ENCODE measurements at regions not wholly inside any gene's neighbourhood (a gene's known extent, or its start where the extent isn't known, plus 50 kb on each side); places are given as distances from the start of the nearest gene placed in this dataset.
A peak's percentile ranks its signal among the peaks of the same experiment; 100 is the strongest.
"Not testable (repeated sequence)": the region's sequence is repeated elsewhere in the genome, so short reads cannot be mapped to it uniquely, and the experiment has no call there.

DNA sequence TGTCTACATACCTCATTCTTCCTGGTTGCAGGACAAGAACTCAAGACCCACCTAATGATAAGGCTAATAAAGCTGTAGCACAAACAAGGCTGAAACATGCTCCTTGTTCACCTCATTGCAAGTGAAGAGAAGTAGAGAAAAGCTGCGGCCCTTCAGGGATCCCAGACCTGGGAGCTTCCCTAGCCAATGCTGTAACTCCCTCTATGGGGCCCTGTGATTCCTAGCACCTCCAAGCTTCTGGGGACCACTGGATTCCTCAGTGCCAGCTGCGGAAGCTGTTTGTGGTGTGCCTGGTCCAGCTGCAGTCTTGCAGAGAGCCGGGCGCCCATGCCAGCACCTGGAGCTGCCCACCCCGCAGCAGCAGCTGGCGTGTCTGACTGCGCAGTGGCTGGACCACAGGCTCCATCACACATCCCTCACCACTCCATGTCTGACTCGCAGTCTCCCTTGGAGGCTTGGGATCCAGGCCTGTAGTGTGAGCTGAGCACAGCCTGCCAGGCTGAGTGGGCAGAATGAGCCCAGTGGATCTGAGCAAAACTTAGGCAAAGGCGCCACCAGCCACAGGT is 737.2 kb upstream of the GJE1 start:
- no peak for DNase-seq (ENCODE audit: low read depth, low spot score)

DNA sequence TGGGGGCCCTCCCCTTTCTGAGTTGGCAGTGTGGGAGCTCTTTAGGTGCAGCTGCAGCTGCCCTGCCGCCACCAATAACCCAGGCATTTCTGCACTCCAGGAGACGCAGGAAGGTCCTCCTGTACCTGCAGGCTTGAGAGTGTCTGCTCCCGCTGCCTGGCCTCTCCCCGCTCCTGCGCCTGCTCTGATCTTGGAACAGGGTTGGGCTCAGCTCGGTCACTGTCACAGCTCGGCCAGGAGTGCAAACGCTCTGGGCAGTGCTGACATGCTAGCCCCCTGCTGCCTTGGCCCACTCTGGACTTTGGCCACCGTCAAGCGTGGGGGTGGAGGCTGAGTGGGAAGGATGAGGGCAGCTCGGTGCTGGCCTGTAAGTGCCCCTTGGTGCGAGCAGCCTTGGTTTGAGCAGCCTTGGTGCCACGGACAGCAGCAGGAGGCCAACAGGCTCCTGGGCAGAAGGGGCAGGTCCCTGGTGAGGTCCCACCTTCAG is 738.1 kb upstream of the GJE1 start:
- no peak for DNase-seq (ENCODE audit: low read depth, low spot score)

DNA sequence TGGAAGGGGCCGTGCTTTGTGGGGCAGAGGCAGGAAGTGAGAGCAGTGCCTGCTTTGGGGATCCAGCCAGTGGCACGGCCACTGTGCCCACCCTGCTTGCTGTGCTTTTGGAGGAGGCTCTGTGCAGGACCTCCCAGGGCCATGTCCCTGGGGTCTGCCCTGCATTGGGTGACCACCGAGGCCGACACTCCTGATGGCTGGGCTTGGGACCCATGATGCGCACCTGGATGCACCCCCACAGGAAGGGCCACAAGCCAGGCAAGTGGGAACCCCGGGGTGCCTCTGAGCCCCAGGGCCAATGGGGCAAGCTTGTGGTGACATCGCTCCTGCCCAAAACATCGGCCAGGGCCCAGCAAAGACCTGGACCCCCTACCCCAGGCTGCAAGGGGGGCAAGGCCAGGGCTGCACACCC is 738.6 kb upstream of the GJE1 start:
- no peak for DNase-seq (ENCODE audit: low read depth, low spot score)

DNA sequence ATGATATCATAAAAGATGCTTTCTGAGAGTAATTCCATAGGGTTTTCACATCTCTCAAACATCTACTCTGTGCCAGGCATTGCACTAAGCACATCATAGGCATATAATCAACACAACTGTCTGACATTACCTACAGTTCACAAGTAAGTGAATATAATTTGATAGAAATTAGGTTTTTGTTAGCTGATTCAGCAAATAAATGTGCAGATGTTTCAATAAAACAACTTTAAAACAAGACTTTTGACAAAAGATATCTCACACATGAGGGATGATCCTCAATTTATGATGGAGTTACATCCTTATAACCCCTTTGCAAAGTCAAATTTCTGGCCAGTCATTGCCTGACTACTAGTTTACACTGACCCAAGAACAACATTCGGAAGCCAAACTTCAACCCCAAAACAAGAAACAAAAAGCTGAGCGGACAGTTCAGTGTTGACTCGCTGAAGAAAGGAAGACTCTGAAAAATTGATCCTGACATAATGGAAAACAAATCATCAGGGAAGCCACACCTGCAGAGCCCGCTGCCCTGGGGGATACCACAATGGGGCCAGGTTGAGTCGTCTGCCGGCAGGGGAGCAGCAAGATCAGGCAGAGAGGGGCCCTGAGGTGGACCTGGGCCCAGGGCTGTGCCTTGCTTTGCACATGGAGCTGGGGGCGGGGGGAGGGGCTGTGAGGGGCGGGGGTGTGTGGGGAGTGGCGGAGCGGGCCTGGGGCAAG is 739.2 kb upstream of the GJE1 start:
- DNase-seq (ENCODE audit: low read depth, low spot score): no peak

DNA sequence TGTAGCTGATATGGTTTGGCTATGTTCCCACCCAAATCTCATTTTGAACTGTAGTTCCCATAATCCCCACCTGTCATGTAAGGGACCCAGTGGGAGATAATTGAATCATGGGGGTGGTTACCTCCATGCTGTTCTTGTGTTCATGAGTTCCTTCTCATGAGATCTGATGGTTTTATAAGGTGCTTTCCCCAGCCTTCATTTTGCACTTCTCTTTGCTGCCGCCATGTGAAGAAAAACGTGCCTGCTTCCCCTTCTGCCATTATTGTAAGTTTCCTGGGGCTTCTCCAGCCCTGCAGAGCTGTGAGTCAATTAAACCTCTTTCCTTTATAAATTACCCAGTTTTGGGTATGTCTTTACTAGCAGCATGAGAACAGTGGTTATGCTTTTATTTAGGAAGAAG is 741.6 kb upstream of the GJE1 start:
- DNase-seq (ENCODE audit: low read depth, low spot score): not testable (repeated sequence)

DNA sequence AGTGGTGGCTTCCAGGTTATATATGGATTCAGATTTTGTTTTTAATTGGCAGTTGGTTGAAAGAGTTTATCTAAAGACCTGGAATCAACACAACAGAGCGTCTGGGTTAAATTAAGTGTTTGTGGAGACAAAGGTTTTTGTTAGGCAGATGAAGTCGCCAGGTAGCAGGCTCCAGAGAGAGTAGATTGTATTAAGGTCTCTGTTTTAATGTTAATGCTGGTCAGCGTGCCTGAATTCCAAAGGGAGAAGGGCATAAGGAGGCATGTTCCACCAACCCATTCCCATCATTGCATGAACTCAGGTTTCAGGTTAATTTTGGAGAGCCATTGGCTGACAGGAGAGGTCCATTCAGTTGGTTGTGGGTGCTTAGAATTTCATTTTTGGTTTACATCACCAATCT is 744.1 kb upstream of the GJE1 start:
- peak; percentile 52 for DNase-seq (ENCODE audit: low read depth, low spot score)

DNA sequence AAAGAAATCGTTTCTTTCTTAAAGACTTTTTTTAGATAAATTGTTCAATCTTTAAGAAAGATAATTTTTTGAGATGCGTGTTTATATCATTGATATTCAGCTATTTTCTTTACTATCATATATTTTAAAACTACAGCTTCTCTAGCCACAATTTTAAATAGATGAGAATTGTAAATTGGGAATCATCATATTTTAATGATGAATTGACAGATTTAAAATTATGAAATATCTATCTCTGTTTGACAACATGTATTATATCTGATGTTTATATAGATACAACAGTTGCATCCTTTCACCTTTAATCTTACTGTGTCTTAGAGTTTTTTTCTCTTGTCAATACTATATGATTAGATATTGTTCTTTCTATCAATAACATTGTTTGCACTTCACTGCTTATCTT is 762.3 kb upstream of the GJE1 start:
- no peak for DNase-seq (ENCODE audit: low read depth, low spot score)

DNA sequence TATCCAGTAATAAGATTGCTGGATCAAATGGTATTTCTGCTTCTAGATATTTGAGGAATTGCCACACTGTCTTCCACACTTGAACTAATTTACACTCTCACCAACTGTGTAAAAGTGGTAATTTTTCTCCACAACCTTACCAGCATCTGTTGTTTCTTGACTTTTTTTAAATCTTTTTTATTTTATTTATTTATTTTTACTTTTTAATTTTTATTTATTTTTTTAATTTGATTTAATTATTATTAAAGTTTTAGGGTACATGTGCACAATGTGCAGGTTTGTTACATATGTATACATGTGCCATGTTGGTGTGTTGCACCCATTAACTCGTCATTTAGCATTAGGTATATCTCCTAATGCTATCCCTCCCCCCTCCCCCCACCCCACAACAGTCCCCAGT is 765.9 kb upstream of the GJE1 start:
- DNase-seq (ENCODE audit: low read depth, low spot score): not testable (repeated sequence)

DNA sequence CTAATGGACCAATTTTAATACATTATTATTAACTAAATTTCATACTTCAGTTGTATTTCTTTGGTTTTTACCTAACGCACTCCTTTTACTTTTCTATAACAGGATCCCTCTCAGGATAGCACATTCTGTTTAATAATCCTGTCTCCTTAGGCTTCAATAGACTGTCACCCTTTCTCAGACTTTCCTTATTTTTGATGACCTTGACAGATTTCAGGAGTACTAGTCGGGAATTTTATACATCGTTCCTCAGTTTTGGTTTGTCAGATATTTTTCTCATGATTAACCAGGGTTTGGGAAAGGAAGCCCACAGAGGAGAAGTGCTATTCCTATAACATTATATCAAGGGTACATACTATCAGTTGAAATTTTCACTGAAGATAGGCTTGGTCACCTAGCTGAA is 768.0 kb upstream of the GJE1 start:
- DNase-seq (ENCODE audit: low read depth, low spot score): no peak

DNA sequence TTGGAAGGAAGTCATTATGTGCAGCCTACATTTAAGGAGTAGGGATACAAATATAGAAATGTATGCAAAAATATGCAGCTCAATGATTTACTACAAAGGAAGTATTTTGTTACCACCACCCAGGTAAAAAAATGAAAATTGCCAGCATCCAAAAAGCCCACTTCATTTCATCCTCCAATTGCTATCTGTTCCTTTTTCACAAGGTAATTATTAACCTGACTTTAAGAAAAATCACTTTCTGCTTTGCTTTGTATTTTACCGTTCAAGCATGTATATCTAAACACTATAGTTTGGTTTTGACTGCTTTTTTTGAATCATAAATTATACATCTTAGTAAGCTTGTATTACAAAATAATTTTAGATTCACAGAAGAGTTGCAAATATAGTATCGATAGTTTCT is 768.5 kb upstream of the GJE1 start:
- DNase-seq (ENCODE audit: low read depth, low spot score): no peak

DNA sequence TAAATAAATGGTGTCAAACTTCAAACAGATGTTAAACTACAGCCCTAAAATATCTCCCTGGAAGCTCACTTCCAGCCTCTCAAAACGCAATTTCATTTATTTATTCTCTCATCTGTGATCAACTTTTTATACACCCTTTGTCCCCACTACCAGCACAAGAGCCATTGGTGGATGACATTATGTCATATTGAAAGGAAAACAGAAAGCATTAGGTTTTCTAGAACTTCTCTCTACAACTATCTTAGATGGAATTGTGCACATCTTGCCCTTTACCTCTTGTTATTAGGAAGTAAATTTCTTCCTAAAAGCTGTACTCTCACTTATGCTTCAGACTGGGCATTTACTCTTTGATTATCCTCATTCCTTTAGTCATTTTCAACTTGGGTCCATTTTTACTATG is 771.2 kb upstream of the GJE1 start:
- no peak for DNase-seq (ENCODE audit: low read depth, low spot score)

DNA sequence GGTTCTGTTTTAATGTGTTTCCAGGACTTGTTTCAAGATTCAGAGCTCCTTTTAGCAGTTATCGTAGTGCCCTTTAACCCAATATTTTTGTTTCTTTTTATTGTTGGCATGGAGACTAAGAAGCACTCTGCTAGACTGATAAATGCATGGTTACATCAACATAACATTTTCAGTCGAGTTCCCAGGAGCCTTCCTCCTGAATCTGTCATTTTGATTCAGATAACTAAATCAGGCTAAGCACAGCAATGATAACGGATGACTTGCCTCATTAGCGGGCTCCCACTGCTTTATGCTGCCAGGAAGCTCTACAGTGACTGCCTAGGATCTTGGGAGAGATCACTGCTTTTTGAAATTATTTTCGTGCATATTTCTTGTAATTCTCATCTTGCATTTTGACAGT is 772.8 kb upstream of the GJE1 start:
- no peak for DNase-seq (ENCODE audit: low read depth, low spot score)

DNA sequence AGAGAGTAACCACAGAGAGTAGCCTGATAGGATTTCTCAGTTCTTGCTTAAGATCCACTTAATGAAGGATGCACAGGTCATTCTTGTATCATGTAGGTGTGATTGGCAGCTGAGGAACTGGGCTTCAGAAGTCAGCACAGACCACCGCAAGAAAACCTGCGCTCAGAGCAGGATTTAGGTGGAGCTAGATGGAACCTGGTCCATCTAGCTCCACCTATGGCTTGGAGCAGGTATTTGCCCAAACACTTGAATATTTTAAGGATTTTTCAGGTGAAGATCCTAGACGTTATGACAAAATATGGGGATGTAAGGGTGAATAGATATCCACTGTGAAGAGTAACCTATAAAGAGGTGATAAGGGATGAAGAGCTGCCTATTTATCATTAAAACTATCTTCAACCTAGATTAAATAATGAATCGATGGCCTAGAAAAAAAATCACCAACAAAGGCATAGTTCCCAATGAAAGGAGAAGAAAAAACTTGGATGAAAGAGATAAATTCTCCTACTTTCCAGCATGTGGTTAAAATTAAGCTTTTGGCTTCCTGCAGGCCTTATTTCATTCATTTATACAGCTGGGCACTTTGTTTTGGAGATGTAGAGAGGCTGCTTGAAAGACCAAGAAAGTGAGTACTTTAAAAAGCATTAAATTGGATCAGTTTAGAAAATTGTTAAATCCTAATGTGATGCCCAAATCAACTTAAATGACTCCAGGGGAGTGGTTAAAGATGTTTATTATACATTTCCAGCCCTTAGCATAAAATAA is 778.4 kb upstream of the GJE1 start:
- DNase-seq (ENCODE audit: low read depth, low spot score): peak; percentile 9

DNA sequence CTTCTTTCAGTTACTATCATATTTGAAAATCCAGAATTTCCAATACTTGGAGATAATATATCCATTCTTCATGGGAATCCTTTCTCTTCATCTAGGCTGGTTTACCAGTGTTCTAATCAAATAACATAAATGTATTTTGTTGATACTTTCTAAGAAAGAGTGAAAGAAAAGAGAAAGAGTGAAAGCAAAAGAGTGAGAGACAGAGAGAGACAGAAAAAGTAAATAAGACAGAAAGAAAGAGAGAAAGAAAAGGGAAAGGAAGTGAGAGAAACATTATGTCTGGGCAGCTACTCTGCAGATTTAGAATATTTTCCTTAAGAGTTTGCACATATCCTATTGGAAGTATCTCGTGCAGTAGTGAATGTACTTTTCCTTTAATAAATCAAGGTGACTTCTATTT is 781.0 kb upstream of the GJE1 start:
- DNase-seq (ENCODE audit: low read depth, low spot score): no peak

DNA sequence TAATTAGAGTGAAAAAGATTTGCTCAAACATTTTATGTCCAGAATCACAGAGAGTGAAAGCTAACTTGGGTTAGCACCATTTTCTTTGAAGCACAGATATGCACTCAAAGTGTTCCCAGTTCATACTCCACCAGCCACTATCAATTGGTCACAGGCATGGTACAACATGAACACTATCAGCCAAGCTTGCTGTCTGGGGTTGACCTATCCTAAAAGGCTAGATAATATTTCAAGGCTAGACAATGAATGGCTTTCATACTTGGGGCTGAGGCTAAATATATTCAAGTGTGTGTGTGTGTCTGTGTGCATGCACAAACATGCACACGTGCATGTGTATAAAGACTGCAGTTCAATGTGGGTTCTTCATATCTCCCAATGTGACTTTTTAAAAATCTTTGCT is 783.0 kb upstream of the GJE1 start:
- DNase-seq (ENCODE audit: low read depth, low spot score): no peak

DNA sequence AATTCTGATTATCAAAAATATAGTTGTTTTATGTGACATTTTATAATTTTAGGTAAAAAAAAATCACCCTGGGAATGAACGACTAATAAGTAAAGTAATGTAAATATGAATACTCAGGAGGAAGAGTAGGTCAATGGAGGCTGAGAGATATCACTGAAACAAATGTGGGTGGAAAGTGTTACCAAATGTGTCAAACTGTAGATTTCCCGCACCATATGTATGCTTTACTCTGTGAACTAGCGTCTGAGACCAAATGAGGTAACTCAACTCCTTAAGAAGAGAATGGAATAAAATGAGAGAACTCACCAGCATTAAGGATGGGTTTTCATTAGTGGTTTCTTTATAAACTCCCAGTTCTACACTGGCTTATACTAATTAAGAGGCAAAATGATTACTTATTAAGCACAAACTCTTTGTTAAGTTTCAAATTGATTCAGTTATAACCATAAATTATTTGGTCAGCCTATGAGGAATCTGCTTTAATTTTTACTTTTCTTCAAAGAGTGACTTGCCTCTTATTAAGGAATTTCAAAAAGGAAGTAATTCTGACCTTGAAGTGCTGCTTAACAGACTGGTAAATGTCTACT is 784.7 kb upstream of the GJE1 start:
- DNase-seq (ENCODE audit: low read depth, low spot score): no peak

DNA sequence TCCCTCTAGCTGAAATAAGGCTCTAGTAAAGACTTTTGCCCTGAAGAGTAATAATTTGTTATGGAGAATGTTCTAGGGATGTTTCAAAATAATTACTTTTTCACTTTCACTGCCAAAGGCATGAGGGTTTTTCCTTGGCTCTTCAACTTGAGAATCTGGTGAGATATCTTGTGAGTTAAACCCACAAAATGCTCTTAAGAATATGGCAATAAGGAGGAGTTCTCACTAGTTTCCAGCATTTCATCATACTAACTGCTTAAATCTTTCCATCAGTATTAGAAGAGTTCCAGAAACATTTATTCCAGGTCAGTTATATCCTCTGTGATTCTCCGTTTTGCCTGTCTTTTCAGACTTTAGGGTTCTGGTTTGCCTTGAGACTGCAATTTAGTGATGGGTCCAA is 785.6 kb upstream of the GJE1 start:
- DNase-seq (ENCODE audit: low read depth, low spot score): no peak

DNA sequence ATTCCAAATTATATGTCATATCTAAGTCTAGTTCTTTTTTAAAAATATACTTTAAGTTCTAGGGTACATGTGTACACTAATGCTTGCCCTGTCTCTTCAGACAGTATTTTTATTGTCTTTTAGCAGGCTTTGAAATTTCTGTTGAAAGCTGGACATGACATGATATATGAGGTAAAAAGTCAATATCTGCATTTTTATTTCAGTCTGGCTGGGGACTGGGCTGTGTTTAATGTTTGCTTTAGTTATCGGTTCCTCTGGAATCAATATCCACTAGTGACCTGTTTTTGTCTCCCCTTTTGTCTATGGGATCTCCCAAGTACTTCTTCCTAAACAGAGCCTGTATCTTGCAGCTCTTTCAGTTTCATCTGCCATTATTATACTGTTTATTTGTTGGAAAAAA is 786.2 kb upstream of the GJE1 start:
- no peak for DNase-seq (ENCODE audit: low read depth, low spot score)

DNA sequence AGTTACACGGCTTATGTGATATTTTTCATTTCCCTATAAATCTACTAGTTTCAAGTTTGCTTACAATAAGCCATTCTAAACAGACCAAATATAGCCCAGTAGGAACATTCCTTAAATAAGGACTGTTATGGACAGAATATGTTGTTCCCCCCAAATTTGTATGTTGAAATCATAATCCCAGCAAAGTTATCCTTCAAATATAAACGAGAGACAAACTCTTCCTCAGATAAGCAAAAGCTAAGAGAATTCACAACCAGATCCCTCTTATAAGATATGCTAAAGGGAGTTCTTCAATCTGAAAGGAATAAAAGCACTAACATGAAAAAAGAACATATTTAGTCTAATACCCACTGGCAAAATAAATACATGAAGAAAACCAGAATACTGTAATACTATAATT is 795.5 kb upstream of the GJE1 start:
- no peak for DNase-seq (ENCODE audit: low read depth, low spot score)

DNA sequence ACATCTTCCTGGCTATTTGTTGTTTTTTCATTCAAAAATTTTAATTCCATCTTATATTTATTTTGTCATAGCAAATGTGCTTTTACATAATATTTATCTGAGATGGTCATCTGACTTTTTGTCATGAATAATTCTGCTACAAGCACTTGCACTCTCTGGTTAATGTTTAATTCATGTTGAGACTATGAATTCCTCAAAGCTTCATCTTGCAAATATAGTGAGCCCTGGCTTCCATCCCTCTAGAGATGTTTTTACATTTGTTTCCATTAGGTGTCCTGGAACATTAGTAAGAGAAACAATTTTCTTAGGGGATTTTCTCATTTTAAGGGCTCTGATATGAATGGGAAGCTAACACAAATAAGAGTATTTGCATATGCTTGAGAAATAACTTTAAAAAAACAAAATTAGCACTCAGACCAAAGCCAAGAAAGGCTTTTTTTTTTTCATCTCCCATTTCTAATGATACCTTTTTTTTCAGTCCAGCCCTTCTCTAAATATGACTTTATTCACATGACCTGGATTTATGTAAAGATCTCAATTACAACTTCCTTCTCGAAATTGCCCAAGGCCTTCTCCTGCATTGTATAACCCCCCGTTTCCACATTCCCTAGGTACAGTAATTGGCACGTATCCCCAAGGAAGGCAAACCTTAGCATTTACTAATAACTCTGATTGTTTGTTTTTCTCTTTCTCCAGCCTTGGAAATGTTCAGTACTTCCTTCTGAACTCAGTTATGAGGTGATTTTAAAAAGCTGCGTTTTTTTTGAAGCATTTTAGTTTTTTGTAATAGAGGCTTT is 797.0 kb upstream of the GJE1 start:
- no peak for DNase-seq (ENCODE audit: low read depth, low spot score)

DNA sequence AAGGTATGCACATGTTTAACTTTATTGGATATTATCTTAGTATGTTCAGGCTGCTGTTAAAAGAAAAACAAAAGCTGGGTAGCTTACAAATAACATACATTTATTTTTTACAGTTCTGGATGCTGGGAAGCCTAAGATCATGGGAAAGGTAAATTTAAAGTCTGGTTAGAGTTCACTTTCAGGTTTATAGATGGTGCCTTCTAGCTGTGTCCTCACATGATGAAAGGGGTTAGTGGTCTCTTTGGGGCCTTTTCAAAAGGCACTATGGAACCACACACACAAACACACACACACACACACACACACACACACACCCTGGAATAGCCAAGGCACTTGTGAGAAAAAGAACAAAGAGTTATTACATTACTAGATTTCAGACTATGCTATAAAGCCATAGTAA is 805.8 kb upstream of the GJE1 start:
- DNase-seq (ENCODE audit: low read depth, low spot score): no peak

DNA sequence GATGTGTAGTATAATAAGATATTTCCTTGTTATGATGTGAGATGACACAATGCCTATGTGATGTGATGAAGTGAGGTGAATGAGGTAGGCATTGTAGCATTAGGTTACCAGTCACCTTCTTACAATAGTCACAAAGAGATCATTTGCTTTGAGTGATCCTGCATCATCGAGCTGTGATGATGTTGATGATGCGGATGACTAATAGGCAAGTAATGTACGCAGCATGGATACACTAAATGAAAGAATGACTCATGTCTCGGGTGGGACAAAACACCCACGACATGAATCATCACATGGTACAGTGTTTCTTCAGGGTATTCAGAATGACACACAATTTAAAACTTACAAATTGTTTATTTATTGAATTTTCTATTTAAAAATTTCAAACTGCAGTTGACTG is 806.3 kb upstream of the GJE1 start:
- no peak for DNase-seq (ENCODE audit: low read depth, low spot score)

All from ELF-1 (cell line).